SK-N-SH (cell line): ENCODE measurements at regions not wholly inside any gene's neighbourhood (a gene's known extent, or its start where the extent isn't known, plus 50 kb on each side); places are given as distances from the start of the nearest gene placed in this dataset.

Experiments used
- CTCF ChIA-PET: fragments of 300-600, 350-600 bp; formaldehyde crosslinking; extraction: SDS; loops from one replicate; lab custom pipeline; 2021; lab: Yijun Ruan, JAX
- POLR2A ChIA-PET: fragments of 350-600 bp; sonication (Branson Sonifier 250); formaldehyde crosslinking; extraction: SDS; loops from one replicate; lab custom pipeline; 2020; ENCODE audit warnings: antibody characterized with exemption, inconsistent platforms; lab: Yijun Ruan, JAX
- DNase-seq: peaks from one replicate; pipeline ENCODE4 v3.0.0; 2012
- H2AFZ ChIP-seq: fragments of 200-600 bp; sonication (generic); 2 replicates; pipeline ENCODE4 v1.8.1; 2016; ENCODE audit warnings: antibody characterized with exemption, mild to moderate bottlenecking, low read depth
- H3F3A ChIP-seq: fragments of 200-600 bp; sonication (generic); replicated peaks from 2 replicates; pipeline ENCODE3; 2016; ENCODE audit warnings: antibody characterized with exemption, mild to moderate bottlenecking; ENCODE audit not compliant: insufficient read depth
- H3K27ac ChIP-seq, 2 experiments: fragments of 200-500 bp in 1 of 2; fragments of 200-600 bp in 1 of 2; sonication (Bioruptor generic) in 1 of 2; sonication (generic), shearing (Covaris generic) in 1 of 2; 2 replicates each; pipeline versions ENCODE4 v1.5.1 to v1.6.1; 2014 to 2016; ENCODE audit warnings: low read depth in 2 of 2, inconsistent platforms in 1 of 2, low read length in 1 of 2, mild to moderate bottlenecking in 1 of 2, mixed read lengths in 1 of 2
- H3K27me3 ChIP-seq: fragments of 200-600 bp; sonication (generic), shearing (Covaris generic); 2 replicates; pipeline ENCODE4 v1.6.1; 2016; ENCODE audit warnings: mixed run types; ENCODE audit not compliant: insufficient read depth
- H3K36me3 ChIP-seq, 2 experiments: fragments of 200-500 bp in 1 of 2; fragments of 200-600 bp in 1 of 2; sonication (Bioruptor generic) in 1 of 2; sonication (generic) in 1 of 2; replicated peaks in 1 of 2; 2 replicates each; pipeline versions ENCODE3 to v1.5.1; 2014 to 2016; ENCODE audit warnings: low read length in 1 of 2, mild to moderate bottlenecking in 1 of 2; ENCODE audit not compliant: insufficient read depth in 2 of 2, control insufficient read depth in 1 of 2
- H3K4me1 ChIP-seq, 2 experiments: fragments of 200-500 bp in 1 of 2; fragments of 200-600 bp in 1 of 2; sonication (Bioruptor generic) in 1 of 2; sonication (generic), shearing (Covaris generic) in 1 of 2; 2 replicates each; pipeline versions ENCODE4 v1.5.1 to v1.6.1; 2014 to 2016; ENCODE audit warnings: low read depth in 1 of 2, low read length in 1 of 2, mixed run types in 1 of 2; ENCODE audit not compliant: insufficient read depth in 2 of 2, control insufficient read depth in 1 of 2
- H3K4me2 ChIP-seq: fragments of 200-600 bp; sonication (generic), shearing (Covaris generic); 2 replicates; pipeline ENCODE4 v1.6.1; 2017; ENCODE audit warnings: mixed run types
- H3K4me3 ChIP-seq, 2 experiments: fragments of 200-500 bp in 1 of 2; fragments of 200-600 bp in 1 of 2; sonication (Bioruptor generic) in 1 of 2; sonication (generic), shearing (Covaris generic) in 1 of 2; 2 replicates each; pipeline versions ENCODE4 v1.5.1 to v1.8.1; 2014 to 2016; ENCODE audit warnings: low read depth in 2 of 2, inconsistent platforms in 1 of 2, low read length in 1 of 2, mild to moderate bottlenecking in 1 of 2, mixed read lengths in 1 of 2, moderate library complexity in 1 of 2
- H3K79me2 ChIP-seq: fragments of 200-600 bp; sonication (generic); 2 replicates; pipeline ENCODE4 v1.8.1; 2017; ENCODE audit warnings: mild to moderate bottlenecking; ENCODE audit not compliant: insufficient read depth
- H3K9ac ChIP-seq: fragments of 200-600 bp; sonication (generic); 2 replicates; pipeline ENCODE4 v1.6.1; 2017; ENCODE audit warnings: mixed run types
- H3K9me2 ChIP-seq: fragments of 200-600 bp; sonication (generic); 2 replicates; pipeline ENCODE4 v1.6.1; 2017; ENCODE audit warnings: mixed run types
- H3K9me3 ChIP-seq: fragments of 200-600 bp; sonication (generic); 2 replicates; pipeline ENCODE4 v1.6.1; 2017; ENCODE audit warnings: mixed run types, mild to moderate bottlenecking, moderate library complexity
- H4K20me1 ChIP-seq: fragments of 200-600 bp; sonication (generic); 2 replicates; pipeline ENCODE4 v1.6.1; 2017; ENCODE audit warnings: mild to moderate bottlenecking, mixed run types; ENCODE audit not compliant: insufficient read depth
- CHD2 ChIP-seq: fragments of 150-350 bp; IDR thresholded peaks from 2 replicates; pipeline ENCODE4 v1.6.1; 2018; ENCODE audit warnings: low read length; ENCODE audit not compliant: partially characterized antibody
- ELF1 ChIP-seq: IDR thresholded peaks from 2 replicates; pipeline ENCODE4 v1.4.0; 2012
- EP300 ChIP-seq, 2 experiments: IDR thresholded peaks; 2 replicates each; pipeline versions ENCODE4 v1.4.0 to v1.6.1; 2012; ENCODE audit warnings: borderline replicate concordance in 1 of 2, low read depth in 1 of 2, low read length in 1 of 2
- GABPA ChIP-seq: IDR thresholded peaks from 2 replicates; pipeline ENCODE4 v1.4.0; 2012; ENCODE audit warnings: low read depth, mild to moderate bottlenecking
- GATA2 ChIP-seq: sonication (generic); formaldehyde crosslinking; IDR thresholded peaks from 2 replicates; pipeline ENCODE4 v1.5.0; 2020; ENCODE audit warnings: mild to moderate bottlenecking, missing genetic modification reagents
- IRF3 ChIP-seq: fragments of 150-350 bp; IDR thresholded peaks from 2 replicates; pipeline ENCODE4 v1.6.1; 2016; ENCODE audit warnings: mild to moderate bottlenecking, low read depth, low read length
- JUND ChIP-seq: IDR thresholded peaks from 2 replicates; pipeline ENCODE4 v1.4.0; 2012
- MAX ChIP-seq: IDR thresholded peaks from 2 replicates; pipeline ENCODE4 v1.4.0; 2012; ENCODE audit warnings: low read depth
- MEF2A ChIP-seq: IDR thresholded peaks from 2 replicates; pipeline ENCODE4 v1.4.0; 2012; ENCODE audit warnings: low read depth, borderline replicate concordance
- MXI1 ChIP-seq: IDR thresholded peaks from 2 replicates; pipeline ENCODE4 v1.6.1; 2012; ENCODE audit warnings: mild to moderate bottlenecking, low read depth, low read length, improper control_type of control experiment
- NFIC ChIP-seq: IDR thresholded peaks from 2 replicates; pipeline ENCODE4 v1.4.0; 2012; ENCODE audit warnings: borderline replicate concordance
- PBX3 ChIP-seq: IDR thresholded peaks from 2 replicates; pipeline ENCODE4; 2012
- RCOR1 ChIP-seq: fragments of 150-350 bp; IDR thresholded peaks from 2 replicates; pipeline ENCODE4 v1.6.1; 2017; ENCODE audit warnings: antibody characterized with exemption, low read length
- REST ChIP-seq: IDR thresholded peaks from 2 replicates; pipeline ENCODE4 v1.6.1; 2012; ENCODE audit warnings: mild to moderate bottlenecking, low read depth, low read length, moderate library complexity
- USF2 ChIP-seq: fragments of 150-350 bp; IDR thresholded peaks from 2 replicates; pipeline ENCODE4 v1.6.1; 2017; ENCODE audit warnings: antibody characterized with exemption, low read length, low read depth, borderline replicate concordance
- ZBTB33 ChIP-seq: IDR thresholded peaks from 2 replicates; pipeline ENCODE4 v1.4.0; 2012; ENCODE audit warnings: low read depth, borderline replicate concordance
- WGBS: methylation state at CpG from one replicate; pipeline ENCODE4 v1.1.6; 2017; ENCODE audit warnings: low lambda C conversion rate; 5-methylcytosine and 5-hydroxymethylcytosine counted together

GRCh38 chr6:101088594-101088993, 207.5 kb upstream of the ASCC3 start:
- Histone ChIP-seq H3K9me2 (0 out of 2 replicates have a peak, but pooled peaks cover 3% of the 10 kb centered on the region), H3K9ac (no peak overlapping the region), H3F3A (peaks cover 3% of the 10 kb centered on the region), H3K27me3 (no peaks in the 10 kb centered on the region), H3K9me3 (no peaks in the 10 kb centered on the region), H3K79me2 (no peaks in the 10 kb centered on the region), H3K4me3 (no peak overlapping the region), H3K27ac (no peak overlapping the region), H3K36me3 (no peaks in the 10 kb centered on the region), H4K20me1 (no peaks in the 10 kb centered on the region), H3K4me2 (no peak overlapping the region), H3K4me1 (peaks cover 2 to 7% of the 10 kb centered on the region in 2 experiments; a peak in 2 of 4 replicates), H2AFZ (no peak overlapping the region)
- peak; percentile 11 for DNase-seq
- ChIA-PET CTCF (no interaction called here), POLR2A (no interaction called here)
- WGBS: 4% methylated on average over 2 of the region's 2 CpGs
- TF ChIP-seq CHD2 (peak; percentile 41), EP300 (IDR thresholded peaks at IDR 0.05; ENCODE audit: borderline replicate concordance in 1 of 2, low read depth in 1 of 2, low read length in 1 of 2) (peak in 1 of 2 experiments; percentile 69; a peak in 1 of 4 replicates), MEF2A (no peak), MAX (no peak), MXI1 (no peak), RCOR1 (peak; percentile 78; the same call in 1 of the 2 replicates), GATA2 (CRISPR knock-in tag) (peak; percentile 67; the same call in 1 of the 2 replicates)

GRCh38 chr6:101089640-101090039, 208.5 kb upstream of the ASCC3 start:
- Histone ChIP-seq H3F3A (peaks cover 3% of the 10 kb centered on the region), H3K79me2 (no peaks in the 10 kb centered on the region), H3K9me3 (no peaks in the 10 kb centered on the region), H3K36me3 (no peaks in the 10 kb centered on the region), H3K27ac (no peak overlapping the region), H3K9me2 (0 out of 2 replicates have a peak, but pooled peaks cover 3% of the 10 kb centered on the region)
- CTCF ChIA-PET: interaction anchor here (0.7 kb wide), 1 partner anchor 709 kb away, joined by 3 read pairs; no protein-coding TSS in a partner anchor
- DNase-seq: no peak
- TF ChIP-seq GABPA (no peak), NFIC (no peak), REST (no peak), ZBTB33 (no peak), CHD2 (no peak), RCOR1 (no peak), EP300 (IDR thresholded peaks at IDR 0.05; ENCODE audit: borderline replicate concordance in 1 of 2, low read depth in 1 of 2, low read length in 1 of 2) (no peak), ELF1 (no peak), JUND (no peak), MEF2A (no peak), IRF3 (no peak), USF2 (no peak), PBX3 (no peak)
- TF ChIP-seq, all 33 proteins: peak for 0
- no peak overlapping the region for H3K4me2 ChIP-seq
- no peak overlapping the region for H3K4me3 ChIP-seq
- 42% methylated on average over 1 of the region's 1 CpG for WGBS
- H3K9ac ChIP-seq: no peak overlapping the region
- H2AFZ ChIP-seq: no peak overlapping the region
- H4K20me1 ChIP-seq: no peaks in the 10 kb centered on the region
- peaks cover 0 to 2% of the 10 kb centered on the region in 2 experiments; a peak in 2 of 4 replicates for H3K4me1 ChIP-seq
- POLR2A ChIA-PET: no interaction called here
- no peaks in the 10 kb centered on the region for H3K27me3 ChIP-seq
